WTC11 (cell line): ENCODE measurements at regions not wholly inside any gene's neighbourhood (a gene's known extent, or its start where the extent isn't known, plus 50 kb on each side); places are given as distances from the start of the nearest gene placed in this dataset.

ENCODE experiments used
- ATAC-seq: fragments of 200-7000 bp; cut with Tn5 transposase; 2 replicates; pipeline ENCODE4 v1.10.0; 2021; ENCODE audit warnings: mild to moderate bottlenecking, moderate library complexity
- CTCF ChIA-PET: fragments of 300-600 bp; sonication (Branson Sonifier 250); formaldehyde crosslinking; loops from one replicate; lab custom pipeline; 2021; ENCODE audit warnings: antibody characterized with exemption; lab: Charles Lee
- POLR2A ChIA-PET: fragments of 350-600 bp; sonication (Branson Sonifier 250); formaldehyde crosslinking; loops from one replicate; lab custom pipeline; 2021; ENCODE audit warnings: antibody characterized with exemption; lab: Charles Lee
- DNase-seq: peaks from one replicate; pipeline ENCODE4 v3.0.0; 2021; ENCODE audit warnings: low spot score
- H3K27ac Mint-ChIP-seq: 2 replicates; pipeline ENCODE4 v1.8.0; 2021; ENCODE audit warnings: mixed read lengths
- H3K27me3 Mint-ChIP-seq: 2 replicates; pipeline ENCODE4 v1.8.0; 2021; ENCODE audit warnings: low read depth, mild to moderate bottlenecking, moderate library complexity, mixed read lengths
- H3K36me3 Mint-ChIP-seq: 2 replicates; pipeline ENCODE4 v1.8.0; 2021; ENCODE audit warnings: mixed read lengths
- H3K4me1 Mint-ChIP-seq: 2 replicates; pipeline ENCODE4 v1.8.0; 2022; ENCODE audit warnings: mixed read lengths
- H3K4me3 Mint-ChIP-seq: 2 replicates; pipeline ENCODE4 v1.8.0; 2021; ENCODE audit warnings: mild to moderate bottlenecking, moderate library complexity, mixed read lengths
- H3K9me3 Mint-ChIP-seq: 2 replicates; pipeline ENCODE4 v1.8.0; 2021; ENCODE audit warnings: mixed read lengths
- ARID4B ChIP-seq: sonication (generic); formaldehyde crosslinking; IDR thresholded peaks from 2 replicates; pipeline ENCODE4 v1.8.0; 2023; ENCODE audit warnings: missing genetic modification reagents, mild to moderate bottlenecking, borderline replicate concordance
- CREB1 ChIP-seq: sonication (generic); formaldehyde crosslinking; IDR thresholded peaks from 2 replicates; pipeline ENCODE4 v1.8.0; 2023; ENCODE audit warnings: mild to moderate bottlenecking, missing genetic modification reagents
- E2F1 ChIP-seq: sonication (generic); formaldehyde crosslinking; IDR thresholded peaks from 2 replicates; pipeline ENCODE4 v1.8.0; 2022; ENCODE audit warnings: mild to moderate bottlenecking, missing genetic modification reagents
- EMX1 ChIP-seq: fragments of 250-450 bp; sonication (Bioruptor Pico); IDR thresholded peaks from 2 replicates; pipeline ENCODE4 v1.8.0; 2021; ENCODE audit warnings: mild to moderate bottlenecking
- ETV6 ChIP-seq: sonication (generic); formaldehyde crosslinking; IDR thresholded peaks from 2 replicates; pipeline ENCODE4 v1.8.1; 2022; ENCODE audit warnings: mild to moderate bottlenecking, missing genetic modification reagents
- FOXP1 ChIP-seq: sonication (generic); formaldehyde crosslinking; IDR thresholded peaks from 2 replicates; pipeline ENCODE4 v1.8.0; 2022; ENCODE audit warnings: missing genetic modification reagents, mild to moderate bottlenecking, moderate library complexity, borderline replicate concordance
- FOXP4 ChIP-seq: sonication (generic); formaldehyde crosslinking; IDR thresholded peaks from 2 replicates; pipeline ENCODE4 v1.8.0; 2022; ENCODE audit warnings: mild to moderate bottlenecking, missing genetic modification reagents
- HMGXB4 ChIP-seq: sonication (generic); formaldehyde crosslinking; IDR thresholded peaks from 2 replicates; pipeline ENCODE4 v1.8.1; 2023; ENCODE audit warnings: mild to moderate bottlenecking, moderate library complexity, missing genetic modification reagents
- IRF2 ChIP-seq: sonication (generic); formaldehyde crosslinking; IDR thresholded peaks from 2 replicates; pipeline ENCODE4 v1.8.0; 2022; ENCODE audit warnings: low read depth, missing genetic modification reagents, borderline replicate concordance
- JUN ChIP-seq: sonication (generic); formaldehyde crosslinking; IDR thresholded peaks from 2 replicates; pipeline ENCODE4 v1.8.0; 2023; ENCODE audit warnings: mild to moderate bottlenecking, missing genetic modification reagents
- MLX ChIP-seq: sonication (generic); formaldehyde crosslinking; IDR thresholded peaks from 2 replicates; pipeline ENCODE4 v1.8.1; 2023; ENCODE audit warnings: mild to moderate bottlenecking, missing genetic modification reagents, moderate library complexity
- MXD4 ChIP-seq: fragments of 250-450 bp; sonication (Bioruptor Pico); IDR thresholded peaks from 2 replicates; pipeline ENCODE4 v1.8.0; 2021; ENCODE audit warnings: mild to moderate bottlenecking, moderate library complexity, borderline replicate concordance
- NR2C2 ChIP-seq: sonication (generic); formaldehyde crosslinking; IDR thresholded peaks from 2 replicates; pipeline ENCODE4 v1.8.0; 2022; ENCODE audit warnings: mild to moderate bottlenecking, missing genetic modification reagents
- NR3C1 ChIP-seq: sonication (generic); formaldehyde crosslinking; conservative IDR thresholded peaks from 2 replicates; pipeline ENCODE4 v1.8.1; 2023; ENCODE audit warnings: low read depth, mild to moderate bottlenecking, missing genetic modification reagents
- PREB ChIP-seq: sonication (generic); formaldehyde crosslinking; IDR thresholded peaks from 2 replicates; pipeline ENCODE4 v1.8.1; 2022; ENCODE audit warnings: mild to moderate bottlenecking, missing genetic modification reagents, moderate library complexity, borderline replicate concordance
- TCF7 ChIP-seq: sonication (generic); formaldehyde crosslinking; IDR thresholded peaks from 2 replicates; pipeline ENCODE4 v1.8.0; 2022; ENCODE audit warnings: mild to moderate bottlenecking, low read depth, missing genetic modification reagents, moderate library complexity
- USF2 ChIP-seq: sonication (generic); formaldehyde crosslinking; IDR thresholded peaks from 2 replicates; pipeline ENCODE4 v1.8.1; 2023; ENCODE audit warnings: mild to moderate bottlenecking, missing genetic modification reagents, moderate library complexity
- ZNF219 ChIP-seq: sonication (generic); formaldehyde crosslinking; IDR thresholded peaks from 2 replicates; pipeline ENCODE4 v1.8.0; 2023; ENCODE audit warnings: missing genetic modification reagents, mild to moderate bottlenecking, borderline replicate concordance
- ZNF263 ChIP-seq: sonication (generic); formaldehyde crosslinking; IDR thresholded peaks from 2 replicates; pipeline ENCODE4 v1.8.1; 2022; ENCODE audit warnings: low read depth, mild to moderate bottlenecking, moderate library complexity, missing genetic modification reagents
- ZNF423 ChIP-seq: fragments of 250-450 bp; sonication (Bioruptor Pico); IDR thresholded peaks from 2 replicates; pipeline ENCODE4 v2.1.2; 2022; ENCODE audit warnings: mild to moderate bottlenecking, moderate library complexity

GRCh38 chr5:40431734-40432133, 248.0 kb upstream of the PTGER4 start (continued):
- no peak for TF ChIP-seq HMGXB4 (CRISPR knock-in tag)
- no peak for TF ChIP-seq E2F1 (CRISPR knock-in tag)

- DNase-seq: no peak
- Mint-ChIP-seq H3K27ac (no peak overlapping the region), H3K27me3 (no peaks in the 10 kb centered on the region), H3K4me1 (peaks cover 19% of the 10 kb centered on the region), H3K36me3 (peaks cover 9% of the 10 kb centered on the region), H3K4me3 (no peak overlapping the region), H3K9me3 (peaks cover 12% of the 10 kb centered on the region)
- no peak for ATAC-seq
- ChIA-PET CTCF (no interaction called here), POLR2A (no interaction called here)
- TF ChIP-seq ZNF219 (CRISPR knock-in tag): no peak
- TF ChIP-seq JUN (CRISPR knock-in tag): no peak
- no peak for TF ChIP-seq ARID4B (CRISPR knock-in tag)
- no peak for TF ChIP-seq FOXP4 (CRISPR knock-in tag)
- no peak for TF ChIP-seq PREB
- no peak for TF ChIP-seq TCF7 (CRISPR knock-in tag)
- TF ChIP-seq NR2C2 (CRISPR knock-in tag): no peak
- TF ChIP-seq E2F1 (CRISPR knock-in tag): no peak
- no peak for TF ChIP-seq MXD4 (CRISPR knock-in tag)
- no peak for TF ChIP-seq USF2 (CRISPR knock-in tag)
- no peak for TF ChIP-seq EMX1 (CRISPR knock-in tag)
- TF ChIP-seq CREB1 (CRISPR knock-in tag): no peak
- TF ChIP-seq ZNF263: no peak
- TF ChIP-seq IRF2 (CRISPR knock-in tag): no peak
- no peak for TF ChIP-seq MLX (CRISPR knock-in tag)
- TF ChIP-seq ETV6: no peak
- TF ChIP-seq FOXP1 (CRISPR knock-in tag): no peak
- no peak for TF ChIP-seq NR3C1 (CRISPR knock-in tag)
- no peak for TF ChIP-seq ZNF423 (CRISPR knock-in tag)
Observed at GRCh38 chr5:40430101-40430710, 249.5 kb upstream of the PTGER4 start.
